HPDE6-E6E7 (cell line): ENCODE measurements at regions not wholly inside any gene's neighbourhood (a gene's known extent, or its start where the extent isn't known, plus 50 kb on each side); places are given as distances from the start of the nearest gene placed in this dataset.

Experiments used
- DNase-seq: peaks from one replicate; pipeline ENCODE4 v3.0.0; 2011; ENCODE audit warnings: missing footprints; ENCODE audit errors: extremely low spot score

- no peak for DNase-seq
Observed at GRCh38 chr2:121159291-121160071, 125.5 kb downstream of the TFCP2L1 start.

- no peak for DNase-seq
Observed at GRCh38 chr2:121160366-121160765, 124.6 kb downstream of the TFCP2L1 start.

- DNase-seq = no peak
Observed at GRCh38 chr2:121161272-121161671, 123.7 kb downstream of the TFCP2L1 start.

GRCh38 chr2:121162893-121163292 lies 122.1 kb downstream of the TFCP2L1 start:
- no peak for DNase-seq

GRCh38 chr2:121164042-121164441 lies 121.0 kb downstream of the TFCP2L1 start:
- DNase-seq = no peak

GRCh38 chr2:121165038-121165542 lies 119.9 kb downstream of the TFCP2L1 start:
- DNase-seq = no peak
